ENCODE measurements at regions not wholly inside any gene's neighbourhood (a gene's known extent, or its start where the extent isn't known, plus 50 kb on each side); places are given as distances from the start of the nearest gene placed in this dataset.

DNA sequence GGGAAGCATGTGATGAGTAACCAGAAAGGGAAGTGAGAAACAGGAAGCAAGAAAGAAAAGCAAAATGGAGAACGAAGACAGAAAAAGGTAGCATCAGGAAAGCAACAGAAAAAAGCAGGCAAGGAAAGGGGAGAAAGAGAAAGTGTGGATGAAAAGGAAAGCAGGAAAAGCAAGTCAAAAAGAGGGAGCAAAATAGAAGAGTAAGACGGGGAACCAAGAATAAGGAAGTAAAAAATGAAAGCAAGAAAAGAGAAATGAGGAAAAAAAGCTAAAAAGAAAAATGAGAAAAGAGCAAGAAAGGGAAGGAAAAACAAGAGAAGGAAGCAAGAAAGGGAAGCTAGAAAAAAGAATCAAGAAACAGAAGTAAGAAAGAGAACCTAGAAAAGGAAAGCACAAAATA lies 242.3 kb upstream of the NCKAP5 start:
- H3K79me2 ChIP-seq (ENCODE audit: insufficient read depth), result no peaks in the 10 kb centered on the region
- H2AFZ ChIP-seq (ENCODE audit: low read depth), result no peak overlapping the region
- H3K27ac ChIP-seq (ENCODE audit: low read depth in 2 of 2, low read length in 1 of 2), result no peak overlapping the region
- H3F3A ChIP-seq (replicated peaks; ENCODE audit: insufficient read depth), result peaks cover 7% of the 10 kb centered on the region
- H3K9me2 ChIP-seq, result no peaks in the 10 kb centered on the region
- H3K4me3 ChIP-seq (ENCODE audit: low read depth in 2 of 2, low read length in 1 of 2), result no peak overlapping the region
- no peak for TF ChIP-seq EZH2phosphoT487 (IDR thresholded peaks at IDR 0.05; ENCODE audit: borderline replicate concordance, low read depth)
- TF ChIP-seq RXRA (IDR thresholded peaks at IDR 0.05; ENCODE audit: borderline replicate concordance, low read depth), result no peak
- TF ChIP-seq, protein P1, sequence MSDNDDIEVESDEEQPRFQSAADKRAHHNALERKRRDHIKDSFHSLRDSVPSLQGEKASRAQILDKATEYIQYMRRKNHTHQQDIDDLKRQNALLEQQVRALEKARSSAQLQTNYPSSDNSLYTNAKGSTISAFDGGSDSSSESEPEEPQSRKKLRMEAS (IDR thresholded peaks at IDR 0.05; ENCODE audit: low read depth), result no peak
- TF ChIP-seq, protein P2, sequence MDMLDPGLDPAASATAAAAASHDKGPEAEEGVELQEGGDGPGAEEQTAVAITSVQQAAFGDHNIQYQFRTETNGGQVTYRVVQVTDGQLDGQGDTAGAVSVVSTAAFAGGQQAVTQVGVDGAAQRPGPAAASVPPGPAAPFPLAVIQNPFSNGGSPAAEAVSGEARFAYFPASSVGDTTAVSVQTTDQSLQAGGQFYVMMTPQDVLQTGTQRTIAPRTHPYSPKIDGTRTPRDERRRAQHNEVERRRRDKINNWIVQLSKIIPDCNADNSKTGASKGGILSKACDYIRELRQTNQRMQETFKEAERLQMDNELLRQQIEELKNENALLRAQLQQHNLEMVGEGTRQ (IDR thresholded peaks at IDR 0.05; ENCODE audit: borderline replicate concordance, low read depth, low read length), result no peak
- TF ChIP-seq YY1 (IDR thresholded peaks at IDR 0.05; ENCODE audit: low read depth), result no peak
- no peak for TF ChIP-seq CTCF (IDR thresholded peaks at IDR 0.05)
- TF ChIP-seq SMC3 (IDR thresholded peaks at IDR 0.05; ENCODE audit: low read depth, low read length), result no peak
- TF ChIP-seq TAF1 (IDR thresholded peaks at IDR 0.05; ENCODE audit: borderline replicate concordance, low read depth, low read length), result no peak
- TF ChIP-seq MXI1 (IDR thresholded peaks at IDR 0.05; ENCODE audit: low read depth, low read length), result no peak
- no peak for TF ChIP-seq NFIC (IDR thresholded peaks at IDR 0.05; ENCODE audit: borderline replicate concordance)
- no peaks in the 10 kb centered on the region for H4K20me1 ChIP-seq (ENCODE audit: insufficient read depth)
- no peaks in the 10 kb centered on the region for H3K9me3 ChIP-seq
- no peaks in the 10 kb centered on the region for H3K36me3 ChIP-seq (replicated peaks in 1 of 2; ENCODE audit: control insufficient read depth in 1 of 2, insufficient read depth in 2 of 2, low read length in 1 of 2)
- no peaks in the 10 kb centered on the region for H3K27me3 ChIP-seq (ENCODE audit: insufficient read depth)
- H3K4me1 ChIP-seq (ENCODE audit: control insufficient read depth in 1 of 2, insufficient read depth in 2 of 2, low read depth in 1 of 2, low read length in 1 of 2), result peaks cover 0 to 14% of the 10 kb centered on the region in 2 experiments; a peak in 2 of 4 replicates
- CTCF ChIA-PET, result interaction anchor here (0.7 kb wide), 1 partner anchor 76 kb away, joined by 4 read pairs; no protein-coding TSS in a partner anchor
- H3K9ac ChIP-seq, result no peak overlapping the region
- WGBS (ENCODE audit: low lambda C conversion rate), result 78% methylated on average over 2 of the region's 2 CpGs
- POLR2A ChIA-PET, result no interaction called here
- no peak for DNase-seq
- no peak overlapping the region for H3K4me2 ChIP-seq

- no peaks in the 10 kb centered on the region for H3K36me3 ChIP-seq (replicated peaks in 1 of 2; ENCODE audit: control insufficient read depth in 1 of 2, insufficient read depth in 2 of 2, low read length in 1 of 2)
- CTCF ChIA-PET, result interaction anchor here (0.6 kb wide), 1 partner anchor 647 kb away, joined by 3 read pairs; no protein-coding TSS in a partner anchor
- H3K4me1 ChIP-seq (ENCODE audit: control insufficient read depth in 1 of 2, insufficient read depth in 2 of 2, low read depth in 1 of 2, low read length in 1 of 2), result peaks cover 0 to 20% of the 10 kb centered on the region in 2 experiments; a peak in 2 of 4 replicates
- no peaks in the 10 kb centered on the region for H3K9me2 ChIP-seq
- WGBS (ENCODE audit: low lambda C conversion rate), result 67% methylated on average over 4 of the region's 4 CpGs
- no peak overlapping the region for H3K27ac ChIP-seq (ENCODE audit: low read depth in 2 of 2, low read length in 1 of 2)
- H3K4me2 ChIP-seq, result no peak overlapping the region
- no peaks in the 10 kb centered on the region for H3K27me3 ChIP-seq (ENCODE audit: insufficient read depth)
- no peak overlapping the region for H3K4me3 ChIP-seq (ENCODE audit: low read depth in 2 of 2, low read length in 1 of 2)
- H3K9me3 ChIP-seq, result no peaks in the 10 kb centered on the region
- no peak for DNase-seq
- no peaks in the 10 kb centered on the region for H4K20me1 ChIP-seq (ENCODE audit: insufficient read depth)
- no peak overlapping the region for H2AFZ ChIP-seq (ENCODE audit: low read depth)
- no peak overlapping the region for H3K9ac ChIP-seq
- no peaks in the 10 kb centered on the region for H3K79me2 ChIP-seq (ENCODE audit: insufficient read depth)
- H3F3A ChIP-seq (replicated peaks; ENCODE audit: insufficient read depth), result peaks cover 10% of the 10 kb centered on the region
- POLR2A ChIA-PET, result no interaction called here
- TF ChIP-seq RCOR1 (IDR thresholded peaks at IDR 0.05; ENCODE audit: low read length) (no peak), RAD21 (IDR thresholded peaks at IDR 0.05; ENCODE audit: low read length) (no peak), MXI1 (IDR thresholded peaks at IDR 0.05; ENCODE audit: low read depth, low read length) (no peak), NRF1 (IDR thresholded peaks at IDR 0.05; ENCODE audit: low read depth, low read length) (no peak), EZH2phosphoT487 (IDR thresholded peaks at IDR 0.05; ENCODE audit: borderline replicate concordance, low read depth) (no peak), GABPA (IDR thresholded peaks at IDR 0.05; ENCODE audit: low read depth) (no peak), RFX5 (IDR thresholded peaks at IDR 0.05; ENCODE audit: low read length) (no peak), CHD2 (IDR thresholded peaks at IDR 0.05; ENCODE audit: low read length, partially characterized antibody) (no peak), FOXM1 (IDR thresholded peaks at IDR 0.05; ENCODE audit: low read depth) (no peak), TEAD4 (IDR thresholded peaks at IDR 0.05; ENCODE audit: borderline replicate concordance, insufficient read depth) (no peak), JUND (IDR thresholded peaks at IDR 0.05) (no peak)
- TF ChIP-seq, protein P3, sequence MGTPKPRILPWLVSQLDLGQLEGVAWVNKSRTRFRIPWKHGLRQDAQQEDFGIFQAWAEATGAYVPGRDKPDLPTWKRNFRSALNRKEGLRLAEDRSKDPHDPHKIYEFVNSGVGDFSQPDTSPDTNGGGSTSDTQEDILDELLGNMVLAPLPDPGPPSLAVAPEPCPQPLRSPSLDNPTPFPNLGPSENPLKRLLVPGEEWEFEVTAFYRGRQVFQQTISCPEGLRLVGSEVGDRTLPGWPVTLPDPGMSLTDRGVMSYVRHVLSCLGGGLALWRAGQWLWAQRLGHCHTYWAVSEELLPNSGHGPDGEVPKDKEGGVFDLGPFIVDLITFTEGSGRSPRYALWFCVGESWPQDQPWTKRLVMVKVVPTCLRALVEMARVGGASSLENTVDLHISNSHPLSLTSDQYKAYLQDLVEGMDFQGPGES (IDR thresholded peaks at IDR 0.05; ENCODE audit: low read depth, low read length), result no peak
- TF ChIP-seq, protein P1 (IDR thresholded peaks at IDR 0.05; ENCODE audit: low read depth), result no peak
- TF ChIP-seq, protein P2 (IDR thresholded peaks at IDR 0.05; ENCODE audit: borderline replicate concordance, low read depth, low read length), result no peak
These were observed 243.3 kb upstream of the NCKAP5 start for GRCh38 chr2:133811409-133812125.
